B cell (primary cell): ENCODE measurements at regions not wholly inside any gene's neighbourhood (a gene's known extent, or its start where the extent isn't known, plus 50 kb on each side); places are given as distances from the start of the nearest gene placed in this dataset.

ENCODE experiments used
- EZH2 ChIP-seq: IDR thresholded peaks from 2 replicates; pipeline ENCODE4 v1.6.1; 2012; ENCODE audit warnings: borderline replicate concordance, low read depth, mild to moderate bottlenecking, moderate library complexity, low read length; ENCODE audit not compliant: insufficient read depth, poor library complexity, severe bottlenecking
- TF ChIP-seq, protein P1 (sequence below): fragments of 200-600 bp; IDR thresholded peaks from one replicate; pipeline ENCODE4 v1.8.0; 2022; ENCODE audit warnings: antibody characterized with exemption, mild to moderate bottlenecking

DNA sequence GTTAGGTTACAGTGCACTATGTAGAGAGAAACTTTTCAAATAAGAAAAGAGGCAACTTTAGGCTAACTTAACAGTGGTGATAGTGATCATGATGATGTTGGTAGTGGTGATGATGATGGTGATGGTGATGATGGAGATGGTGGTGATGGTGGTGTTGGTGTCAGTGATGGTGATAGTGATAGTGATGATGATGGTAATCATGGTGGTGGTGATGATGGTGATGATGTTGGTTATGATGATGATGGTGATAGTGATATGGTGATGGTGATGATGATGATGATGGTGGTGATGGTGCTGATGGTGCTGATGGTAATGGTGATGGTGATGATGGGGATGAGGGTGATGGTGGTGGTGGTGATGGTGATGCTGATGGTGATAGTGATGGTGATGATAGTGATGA, 107.4 kb downstream of the DLL1 start:
- no peak for TF ChIP-seq EZH2
- TF ChIP-seq, protein P1, sequence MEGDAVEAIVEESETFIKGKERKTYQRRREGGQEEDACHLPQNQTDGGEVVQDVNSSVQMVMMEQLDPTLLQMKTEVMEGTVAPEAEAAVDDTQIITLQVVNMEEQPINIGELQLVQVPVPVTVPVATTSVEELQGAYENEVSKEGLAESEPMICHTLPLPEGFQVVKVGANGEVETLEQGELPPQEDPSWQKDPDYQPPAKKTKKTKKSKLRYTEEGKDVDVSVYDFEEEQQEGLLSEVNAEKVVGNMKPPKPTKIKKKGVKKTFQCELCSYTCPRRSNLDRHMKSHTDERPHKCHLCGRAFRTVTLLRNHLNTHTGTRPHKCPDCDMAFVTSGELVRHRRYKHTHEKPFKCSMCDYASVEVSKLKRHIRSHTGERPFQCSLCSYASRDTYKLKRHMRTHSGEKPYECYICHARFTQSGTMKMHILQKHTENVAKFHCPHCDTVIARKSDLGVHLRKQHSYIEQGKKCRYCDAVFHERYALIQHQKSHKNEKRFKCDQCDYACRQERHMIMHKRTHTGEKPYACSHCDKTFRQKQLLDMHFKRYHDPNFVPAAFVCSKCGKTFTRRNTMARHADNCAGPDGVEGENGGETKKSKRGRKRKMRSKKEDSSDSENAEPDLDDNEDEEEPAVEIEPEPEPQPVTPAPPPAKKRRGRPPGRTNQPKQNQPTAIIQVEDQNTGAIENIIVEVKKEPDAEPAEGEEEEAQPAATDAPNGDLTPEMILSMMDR, result no peak
